Stimulated activated CD4-positive, alpha-beta T cell treated with anti-CD3 and anti-CD28 coated beads, Interleukin-4, amount 100 ng/mL, for 24 hours (primary cell): ENCODE measurements at regions not wholly inside any gene's neighbourhood (a gene's known extent, or its start where the extent isn't known, plus 50 kb on each side); places are given as distances from the start of the nearest gene placed in this dataset.
"Not testable (repeated sequence)": the region's sequence is repeated elsewhere in the genome, so short reads cannot be mapped to it uniquely, and the experiment has no call there.

ENCODE experiments used
- DNase-seq: peaks from one replicate; pipeline ENCODE4 v3.0.0-alpha.2; 2020

GRCh38 chr3:176313426-176313825 lies 883.9 kb downstream of the TBL1XR1 start:
- no peak for DNase-seq

GRCh38 chr3:176310641-176311040 lies 886.6 kb downstream of the TBL1XR1 start:
- DNase-seq, result no peak

- no peak for DNase-seq
Measured at GRCh38 chr3:176302271-176302670, 895.0 kb downstream of the TBL1XR1 start.

GRCh38 chr3:176296066-176296597 lies 901.1 kb downstream of the TBL1XR1 start:
- DNase-seq, result no peak

DNA sequence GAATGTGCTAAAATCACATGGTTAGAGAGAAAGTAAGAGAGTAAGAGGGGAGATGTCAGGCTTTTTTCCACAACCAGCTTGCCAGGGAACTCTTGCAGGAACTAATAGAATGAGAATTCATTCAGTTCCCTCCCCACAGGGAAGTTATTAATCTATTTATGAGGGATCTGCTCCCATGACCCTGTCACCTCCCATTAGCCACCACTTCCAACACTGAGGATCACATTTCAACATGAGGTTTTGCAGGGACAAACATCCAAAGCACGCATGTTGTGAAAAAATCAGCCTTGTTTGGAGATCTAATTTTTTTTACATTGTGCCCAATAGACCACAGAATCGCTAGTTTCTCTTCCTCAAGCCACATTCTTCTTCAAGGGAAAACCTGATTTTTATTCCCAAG lies 904.0 kb downstream of the TBL1XR1 start:
- no peak for DNase-seq

GRCh38 chr3:176286476-176287085 lies 910.7 kb downstream of the TBL1XR1 start:
- DNase-seq, result no peak

DNA sequence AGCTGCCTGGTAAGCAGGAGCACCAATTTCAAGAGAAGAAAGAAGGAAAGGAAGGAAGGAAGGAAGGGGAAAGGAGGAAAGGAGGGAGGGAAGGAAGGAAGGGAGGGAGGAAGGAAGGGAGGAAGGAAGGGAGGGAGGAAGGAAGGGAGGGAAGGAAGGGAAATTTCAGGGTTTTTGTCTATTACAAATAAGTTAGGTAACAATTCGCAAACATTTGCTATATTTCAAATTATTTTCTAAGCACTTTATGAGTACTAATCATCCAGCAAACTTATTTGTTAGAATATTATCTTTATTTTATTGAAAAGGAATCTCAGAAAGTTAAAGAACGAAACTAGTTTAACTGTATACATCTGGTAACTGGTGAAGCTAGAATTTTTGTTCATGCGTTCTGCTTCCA lies 921.7 kb downstream of the TBL1XR1 start:
- no peak for DNase-seq

DNA sequence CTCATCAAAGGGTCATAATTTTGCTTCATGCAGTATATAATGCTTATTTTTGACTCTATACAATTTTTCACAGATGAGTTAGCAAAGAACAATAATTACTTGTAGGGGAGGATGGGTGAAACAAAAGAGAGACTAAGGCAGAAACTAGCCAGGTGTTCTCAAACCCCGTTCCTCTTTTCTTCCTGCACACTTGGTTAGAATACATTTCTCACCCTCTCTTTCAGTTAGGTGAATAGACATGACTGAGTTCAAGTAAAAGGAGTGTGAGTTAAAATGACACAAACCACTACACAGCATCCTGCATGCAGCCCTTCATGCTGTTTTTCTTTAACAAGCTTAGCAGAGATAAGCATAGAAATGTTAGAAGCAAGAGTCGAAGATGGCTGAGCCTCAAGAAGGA lies 922.2 kb downstream of the TBL1XR1 start:
- no peak for DNase-seq

GRCh38 chr3:176274161-176274560 lies 923.1 kb downstream of the TBL1XR1 start:
- no peak for DNase-seq

DNA sequence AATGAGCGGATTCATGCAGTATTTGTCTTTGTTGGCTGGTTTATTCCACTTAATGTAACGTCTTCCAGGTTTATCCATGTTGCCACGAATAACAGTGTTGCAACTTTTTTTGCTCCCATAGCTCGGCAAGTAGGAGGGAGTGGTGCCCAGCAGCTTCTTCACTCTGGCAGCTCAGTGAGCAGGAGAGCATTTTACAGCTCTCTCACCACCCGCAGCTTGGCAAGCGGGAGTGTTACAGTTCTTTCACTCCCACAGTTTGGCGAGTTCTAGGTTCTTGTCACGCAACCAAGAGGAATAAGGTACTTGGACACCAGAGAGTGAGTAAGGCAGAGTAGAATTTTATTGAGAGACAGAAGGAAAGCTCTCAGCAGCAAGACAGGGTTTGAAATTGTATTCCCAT lies 935.2 kb downstream of the TBL1XR1 start:
- no peak for DNase-seq

- no peak for DNase-seq
Measured at GRCh38 chr3:176247191-176247590, 950.1 kb downstream of the TBL1XR1 start.

GRCh38 chr3:176219970-176220369 lies 977.3 kb downstream of the TBL1XR1 start:
- no peak for DNase-seq

DNA sequence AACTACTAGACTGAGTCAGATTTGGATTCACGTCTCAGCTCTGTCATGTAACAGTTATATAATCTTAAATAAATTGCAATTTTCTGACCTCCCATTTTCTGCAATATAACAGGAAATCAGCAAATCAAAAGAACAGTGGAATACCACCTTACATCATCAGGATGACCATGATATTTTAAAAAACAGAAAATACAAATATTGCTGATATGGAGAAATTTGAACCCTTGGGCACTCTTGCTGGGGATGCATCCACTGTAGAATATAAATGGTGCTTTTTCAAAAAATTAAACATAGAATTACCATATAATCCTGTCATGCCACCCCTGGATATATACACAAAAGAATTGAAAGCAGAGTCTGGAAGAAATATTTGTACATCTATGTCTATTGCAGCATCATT lies 982.5 kb downstream of the TBL1XR1 start:
- no peak for DNase-seq

GRCh38 chr3:176213314-176213713 lies 984.0 kb downstream of the TBL1XR1 start:
- not testable (repeated sequence) for DNase-seq

- no peak for DNase-seq
Measured at GRCh38 chr3:176208915-176209314, 988.4 kb downstream of the TBL1XR1 start.

DNA sequence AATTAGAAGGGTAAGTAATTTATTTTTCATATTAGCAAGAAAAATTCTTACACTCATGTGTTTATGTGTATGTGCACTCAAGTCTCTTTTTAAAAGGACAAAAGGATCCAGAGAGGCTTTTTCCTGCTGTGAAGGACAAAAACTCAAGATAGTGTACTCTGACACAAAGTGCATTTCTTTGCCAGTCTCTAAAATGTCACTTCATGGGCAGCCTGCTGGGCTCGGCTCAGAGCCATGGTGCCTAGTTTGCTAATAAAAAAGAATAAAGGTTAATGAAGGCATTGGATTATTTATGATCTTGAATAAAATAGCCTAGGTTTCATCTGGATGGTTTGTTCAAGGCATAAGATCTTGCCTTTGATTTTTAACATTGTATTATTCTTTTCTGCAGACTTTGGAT lies 989.0 kb downstream of the TBL1XR1 start:
- DNase-seq, result no peak

GRCh38 chr3:176206809-176207208 lies 990.5 kb downstream of the TBL1XR1 start:
- DNase-seq, result no peak

DNA sequence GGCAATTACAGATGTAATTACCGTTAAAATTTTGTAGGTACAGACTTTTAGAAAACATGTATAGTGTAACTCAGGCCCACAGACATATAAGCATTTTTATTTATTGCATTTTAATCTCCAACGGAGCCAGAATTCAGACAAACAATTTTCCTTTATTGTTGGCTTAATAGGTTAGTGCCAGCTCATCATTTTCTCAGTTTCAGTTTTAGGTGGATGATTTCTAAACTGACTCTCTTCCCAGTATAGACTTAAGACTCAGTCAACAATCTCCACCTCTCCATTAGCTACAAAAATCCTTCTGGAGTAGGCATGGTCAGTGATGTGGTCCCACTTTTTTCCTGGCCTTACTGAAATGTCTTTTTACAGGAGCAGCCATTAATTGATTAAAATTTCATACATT lies 994.6 kb downstream of the TBL1XR1 start:
- DNase-seq, result no peak

DNA sequence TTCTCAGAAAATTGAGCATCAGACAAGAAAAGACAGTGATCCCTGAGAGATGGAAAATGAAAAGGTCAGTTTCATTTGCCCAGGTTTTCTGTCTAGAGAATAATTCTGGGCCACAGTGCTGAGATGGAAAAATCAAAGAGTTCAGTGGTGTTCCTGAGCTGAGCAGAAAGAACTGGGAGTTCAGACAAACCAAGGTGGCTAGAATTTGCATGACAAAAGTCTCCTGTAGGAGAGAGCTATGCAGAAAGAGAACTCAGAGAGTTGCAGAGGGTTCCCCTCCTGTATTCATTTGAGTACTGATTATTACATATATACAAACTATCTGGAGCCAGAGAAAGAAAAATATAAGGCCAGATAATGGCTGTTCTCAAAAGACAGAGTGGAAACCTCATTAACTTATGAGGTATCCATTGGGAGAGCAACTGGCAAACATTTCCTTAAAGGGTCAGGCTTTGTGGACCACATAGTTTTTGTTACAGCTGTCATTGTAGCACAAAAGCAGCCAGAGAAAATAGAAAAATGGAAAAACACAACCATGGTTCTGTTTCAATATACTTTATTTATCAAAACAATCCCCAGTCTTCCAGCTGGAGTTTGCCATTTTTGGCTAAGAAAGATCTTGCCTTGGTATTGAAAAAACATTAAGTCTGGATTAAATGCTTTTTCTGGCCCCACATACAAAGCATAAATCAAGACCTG lies 1004.1 kb downstream of the TBL1XR1 start:
- DNase-seq, result no peak

- no peak for DNase-seq
Measured at GRCh38 chr3:176190755-176191154, 1006.5 kb downstream of the TBL1XR1 start.

DNA sequence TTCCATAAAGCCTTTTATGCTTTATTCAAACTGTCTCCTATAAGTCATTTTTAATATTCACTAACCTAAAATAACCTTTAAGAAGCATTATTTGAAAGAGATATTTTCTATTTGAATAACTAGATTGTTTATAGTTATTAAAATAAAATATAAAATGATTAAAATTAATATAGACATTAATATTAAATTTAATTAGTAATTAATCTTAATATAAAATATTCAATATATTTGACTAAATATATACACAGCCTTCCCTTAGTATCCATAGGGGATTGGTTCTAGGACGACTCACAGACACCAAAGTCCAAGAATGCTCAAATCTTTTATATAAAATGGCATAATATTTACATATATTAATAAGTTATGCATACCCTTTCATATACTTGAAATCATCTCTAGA lies 1014.1 kb downstream of the TBL1XR1 start:
- no peak for DNase-seq

- DNase-seq, result no peak
Measured at GRCh38 chr3:176174060-176174459, 1023.2 kb downstream of the TBL1XR1 start.

DNA sequence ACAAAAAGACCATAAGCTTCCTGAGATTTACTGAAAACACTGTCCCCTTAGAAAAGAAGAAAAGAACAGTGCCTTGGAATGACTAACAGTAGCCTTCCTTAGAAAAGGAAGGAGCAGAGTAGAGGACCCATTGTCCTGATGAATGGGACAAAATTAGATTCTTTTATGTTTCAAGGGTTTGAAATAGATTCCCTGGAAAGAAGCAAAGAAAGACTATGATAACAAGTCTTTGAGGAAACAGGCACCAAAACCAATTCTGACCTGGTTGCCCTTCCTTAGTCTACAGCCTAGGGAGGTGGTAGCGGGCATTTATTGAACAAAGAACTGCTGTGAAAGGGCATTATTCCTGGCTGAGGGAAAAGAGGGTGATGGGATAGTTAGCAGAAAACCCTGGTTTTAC lies 1024.8 kb downstream of the TBL1XR1 start:
- no peak for DNase-seq

GRCh38 chr3:176167272-176167671 lies 1030.0 kb downstream of the TBL1XR1 start:
- DNase-seq, result no peak

- DNase-seq, result no peak
Measured at GRCh38 chr3:176160997-176161396, 1036.3 kb downstream of the TBL1XR1 start.
